Ramos (cell line): ENCODE measurements at regions not wholly inside any gene's neighbourhood (a gene's known extent, or its start where the extent isn't known, plus 50 kb on each side); places are given as distances from the start of the nearest gene placed in this dataset.

ENCODE experiments used
- in situ Hi-C: fragments of 300-500 bp; cut with MboI; formaldehyde crosslinking; loops from one replicate; pipeline ENCODE4 v1.14.3; 2022; ENCODE audit warnings: low sequenced_read_pairs; ENCODE audit not compliant: unreplicated experiment

DNA sequence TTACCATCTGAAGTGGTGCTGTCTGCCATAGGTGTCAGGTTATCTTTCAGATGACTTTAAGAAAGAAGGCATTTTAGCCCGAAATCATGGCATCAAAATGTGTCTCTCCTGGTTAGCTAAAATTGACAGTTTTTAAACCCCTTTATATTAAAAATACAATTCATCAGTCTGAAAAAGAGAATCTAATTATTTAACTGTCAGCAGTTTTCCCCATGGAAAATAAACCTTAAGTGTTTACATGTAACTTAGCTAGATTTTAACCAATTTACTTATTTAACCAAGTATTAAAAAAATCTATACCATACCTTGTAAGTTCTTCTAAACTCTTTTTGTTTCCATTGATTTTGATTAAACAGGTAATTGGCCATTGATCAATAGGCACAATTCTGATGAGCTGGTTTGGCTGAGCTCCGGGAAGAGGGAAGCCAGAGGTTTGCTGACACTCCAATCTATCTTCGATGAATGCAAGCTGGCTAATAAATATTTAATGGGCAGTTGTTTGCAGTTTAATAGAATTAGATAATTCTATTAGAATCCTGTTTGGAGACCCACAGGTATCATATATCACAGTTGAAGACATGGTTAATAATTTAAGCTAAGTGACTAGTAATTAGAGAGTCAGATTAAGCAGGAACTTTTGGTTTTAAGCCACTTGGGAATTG is 114.0 kb downstream of the MAT2B start:
- in situ Hi-C loops = no loop called here

GRCh38 chr5:163619951-163620350 is 114.5 kb downstream of the MAT2B start:
- in situ Hi-C loops = no loop called here

DNA sequence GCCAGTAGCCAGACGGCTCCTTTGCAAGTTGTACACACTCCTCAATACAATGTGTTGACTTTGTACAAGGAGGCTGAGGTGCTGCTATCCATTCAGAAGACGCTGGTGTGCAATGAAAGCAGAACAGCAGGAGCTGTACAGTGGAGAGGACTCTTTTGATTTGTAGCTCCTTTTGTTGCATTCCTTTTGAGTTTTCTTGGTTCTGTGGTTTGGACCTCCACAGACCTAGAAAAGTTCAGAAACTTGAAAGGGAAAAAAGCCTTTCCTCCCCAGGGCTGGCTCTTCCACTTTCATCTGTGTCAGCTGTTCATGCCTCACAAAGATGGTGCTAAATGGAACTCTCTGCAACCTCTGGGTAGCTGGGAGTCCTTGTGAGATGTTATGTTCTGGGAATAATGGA is 117.4 kb downstream of the MAT2B start:
- in situ Hi-C loops = no loop called here

GRCh38 chr5:163623524-163623923 is 118.1 kb downstream of the MAT2B start:
- in situ Hi-C loops = no loop called here

DNA sequence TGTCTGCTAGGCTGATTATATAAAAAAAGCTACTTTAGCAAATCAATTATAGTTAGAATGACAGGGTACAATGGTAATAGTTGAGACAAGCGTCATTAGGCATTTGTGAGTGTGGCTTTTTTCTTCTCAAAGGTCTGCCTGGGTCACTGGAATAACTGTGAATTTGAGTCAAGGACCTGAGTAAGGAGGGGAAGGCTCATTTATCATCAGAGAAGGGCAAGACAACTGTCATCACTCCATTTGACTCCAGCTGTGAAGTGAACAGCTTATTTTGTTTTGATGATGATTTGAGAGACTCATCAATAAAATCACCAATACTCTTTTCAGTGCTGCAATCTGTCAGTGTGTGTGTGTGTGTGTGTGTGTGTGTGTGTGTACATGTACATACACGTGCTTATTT is 118.6 kb downstream of the MAT2B start:
- in situ Hi-C loops = no loop called here

DNA sequence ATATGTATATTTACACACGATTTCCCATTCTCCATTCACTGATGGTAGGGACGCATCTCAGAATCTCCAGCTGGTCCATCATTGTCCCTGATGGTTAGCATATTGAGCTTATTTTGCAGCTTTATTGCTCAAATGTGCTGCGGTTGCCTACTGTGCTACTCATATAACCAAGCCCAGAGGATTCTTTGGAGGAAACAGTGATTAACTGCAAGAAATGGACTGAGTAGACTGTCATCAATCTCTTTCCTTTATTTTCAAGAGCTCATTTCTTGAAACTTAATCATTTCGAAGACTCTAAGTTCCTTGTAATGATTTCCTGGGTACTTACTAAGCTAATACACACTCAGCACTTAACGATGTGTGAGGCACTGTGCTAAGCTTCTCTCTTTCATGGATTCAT is 119.0 kb downstream of the MAT2B start:
- in situ Hi-C loops = no loop called here

DNA sequence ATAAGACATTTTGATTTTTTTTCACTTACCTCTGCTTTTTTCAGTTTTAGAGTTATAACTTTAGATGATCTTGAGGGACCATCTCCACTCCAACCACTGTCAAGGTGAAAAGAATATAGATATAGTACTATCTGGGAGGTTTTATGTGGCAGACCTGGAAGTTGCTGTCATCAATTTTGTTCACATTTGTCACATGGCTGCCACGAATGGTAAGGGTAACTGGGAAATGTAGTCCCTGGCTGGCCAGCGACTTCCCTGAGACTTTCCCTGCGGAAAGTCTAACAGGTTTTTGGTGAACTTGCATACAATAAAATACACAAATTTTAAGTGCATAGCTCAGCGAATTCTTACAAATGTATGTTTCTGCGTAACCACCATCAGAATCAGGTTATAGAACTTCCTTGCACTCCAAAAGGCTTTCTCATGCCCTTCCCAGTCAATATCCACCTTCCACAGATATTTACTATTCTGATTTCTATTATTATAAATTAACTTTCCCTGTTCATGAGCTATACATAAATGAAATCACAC is 121.5 kb downstream of the MAT2B start:
- in situ Hi-C loops = no loop called here

DNA sequence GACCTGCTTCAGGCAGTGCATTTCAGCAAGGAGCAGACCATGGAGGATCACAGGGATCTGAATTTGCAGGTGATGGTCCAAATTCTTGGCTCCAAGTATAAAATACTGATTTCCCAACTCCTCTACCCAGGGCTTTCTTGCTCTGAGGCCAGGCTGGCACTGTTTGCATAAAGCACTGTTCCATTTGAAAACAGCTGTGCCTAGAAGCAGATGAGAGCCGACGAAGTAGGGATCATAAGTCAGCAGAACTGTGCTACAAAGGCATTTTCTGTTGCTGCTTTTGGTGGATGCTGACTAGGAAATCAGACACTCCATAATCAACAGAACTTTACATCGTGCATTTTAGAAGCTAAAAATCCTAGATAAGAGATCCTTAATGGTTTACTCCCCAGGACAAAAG is 126.4 kb downstream of the MAT2B start:
- in situ Hi-C loops = no loop called here

- in situ Hi-C loops = no loop called here
These were observed 128.6 kb downstream of the MAT2B start for GRCh38 chr5:163633926-163634460.

GRCh38 chr5:163635631-163636030 is 130.2 kb downstream of the MAT2B start:
- in situ Hi-C loops = no loop called here

DNA sequence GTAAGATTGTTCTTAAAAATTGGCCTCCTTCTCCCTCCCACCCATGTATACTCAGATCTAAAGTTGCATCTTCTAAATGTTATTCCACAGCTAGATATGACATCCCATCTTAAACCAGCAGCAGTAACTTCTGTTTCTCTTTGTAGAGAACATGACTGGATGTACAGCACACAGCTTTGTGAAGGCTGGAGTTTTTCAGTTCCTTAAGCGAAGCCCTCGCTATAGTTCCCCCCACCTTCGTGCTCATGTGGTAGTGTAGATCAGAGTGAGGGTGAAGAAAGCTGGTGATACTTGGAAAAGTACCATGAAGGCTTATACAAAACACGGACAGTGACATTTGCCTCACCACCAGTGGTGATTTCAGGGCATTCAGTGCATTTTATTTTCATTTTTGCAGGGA is 137.5 kb downstream of the MAT2B start:
- in situ Hi-C loops = no loop called here

- in situ Hi-C loops = no loop called here
These were observed 140.3 kb downstream of the MAT2B start for GRCh38 chr5:163645421-163646416.

- in situ Hi-C loops = no loop called here
These were observed 144.1 kb downstream of the MAT2B start for GRCh38 chr5:163649514-163649913.

DNA sequence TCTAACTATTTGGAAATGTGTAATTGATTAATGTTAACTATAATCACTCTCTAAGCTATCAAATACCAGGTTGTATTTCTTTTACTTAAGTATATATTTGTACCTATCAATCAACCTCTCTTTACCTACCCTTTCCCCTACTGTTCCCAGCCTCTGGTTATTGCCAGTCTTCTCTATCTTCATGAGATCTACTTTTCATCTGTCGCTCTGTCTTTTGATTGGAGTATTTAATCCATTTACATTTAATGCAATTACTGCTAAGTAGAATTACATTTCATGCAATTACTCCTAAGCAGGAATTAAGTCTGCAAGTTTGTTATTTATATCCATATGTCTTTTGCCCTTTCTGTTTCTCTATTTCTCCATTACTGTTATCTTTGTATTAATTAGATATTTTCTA is 148.1 kb downstream of the MAT2B start:
- in situ Hi-C loops = no loop called here

GRCh38 chr5:163658702-163659567 is 153.5 kb downstream of the MAT2B start:
- in situ Hi-C loops = no loop called here

DNA sequence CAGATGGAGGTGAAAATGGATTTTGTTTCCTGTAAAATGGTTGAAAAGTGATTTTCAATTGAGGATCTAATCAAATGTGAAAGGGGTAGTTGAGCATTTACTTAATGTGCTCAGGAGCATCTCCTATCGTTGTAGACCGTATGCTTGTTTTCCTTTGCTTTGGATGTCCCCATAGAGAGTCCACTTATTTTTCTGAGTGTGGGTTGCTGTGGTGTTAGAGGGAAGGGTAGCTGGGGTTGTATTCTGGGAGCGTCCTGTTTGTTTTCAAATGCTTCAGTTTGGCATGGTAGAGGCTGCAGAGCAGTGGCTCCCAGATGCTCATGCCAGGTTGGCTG is 154.1 kb downstream of the MAT2B start:
- in situ Hi-C loops = no loop called here

- in situ Hi-C loops = no loop called here
These were observed 155.1 kb downstream of the MAT2B start for GRCh38 chr5:163660486-163660885.

DNA sequence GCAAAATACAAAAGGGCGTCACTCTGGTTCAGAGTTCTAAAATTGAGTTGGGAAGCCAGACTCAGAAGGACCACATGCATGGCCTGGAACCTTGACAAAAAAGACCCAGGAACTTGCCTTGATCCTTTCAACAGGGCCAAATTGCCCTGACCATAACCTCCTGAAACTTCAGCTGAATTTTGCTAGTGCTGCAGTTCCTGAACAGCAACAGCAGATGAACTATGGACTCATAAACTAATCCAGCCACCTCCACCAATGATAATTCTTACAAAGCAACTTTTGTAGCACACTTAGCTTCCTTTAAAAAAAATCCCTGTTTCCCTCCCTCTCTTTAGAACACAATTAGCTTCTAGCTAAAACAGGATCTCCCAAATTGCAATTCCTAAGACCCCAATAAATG is 155.9 kb downstream of the MAT2B start:
- in situ Hi-C loops = no loop called here

DNA sequence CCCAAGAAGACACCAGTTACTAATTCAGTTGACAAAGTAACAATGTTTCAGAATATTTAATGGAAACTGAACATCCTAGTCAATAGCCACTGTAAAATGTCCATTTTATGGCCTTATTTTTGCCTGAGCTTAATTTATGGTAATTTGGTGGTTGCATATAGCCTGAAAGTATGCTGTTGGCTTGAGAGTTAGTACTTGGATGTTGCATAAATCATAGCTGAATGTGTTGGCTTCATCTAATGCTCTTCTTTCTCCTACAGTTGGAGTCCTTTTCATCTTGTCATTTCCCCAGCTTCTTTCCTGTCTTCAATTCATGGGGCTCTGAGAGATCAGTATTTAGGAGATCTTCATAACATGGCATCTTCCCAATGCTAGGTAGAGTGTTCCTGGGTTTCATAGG is 164.6 kb downstream of the MAT2B start:
- in situ Hi-C loops = no loop called here

- in situ Hi-C loops = no loop called here
These were observed 171.7 kb downstream of the MAT2B start for GRCh38 chr5:163677092-163677491.
